ENCODE measurements at regions not wholly inside any gene's neighbourhood (a gene's known extent, or its start where the extent isn't known, plus 50 kb on each side); places are given as distances from the start of the nearest gene placed in this dataset.

DNA sequence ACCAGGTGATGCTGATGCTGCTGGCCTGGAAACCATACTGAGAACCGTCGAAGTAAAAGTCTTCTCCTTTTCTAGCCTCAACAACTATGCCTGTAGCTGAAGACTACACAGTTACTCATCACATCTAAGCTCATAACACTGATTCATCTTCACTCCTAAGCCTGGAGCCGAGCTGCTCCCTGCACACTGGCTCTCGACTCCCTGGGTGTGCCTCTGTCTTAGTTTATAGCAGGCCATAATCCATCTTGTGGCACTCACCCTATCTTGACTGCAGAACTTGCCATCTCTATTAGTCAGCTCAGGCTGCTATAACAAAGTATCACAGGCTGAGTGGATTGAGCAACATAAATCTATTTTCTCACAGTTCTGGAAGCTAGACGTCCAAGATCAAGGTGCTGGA is 191.0 kb downstream of the UNC5CL start (continued):
- TF ChIP-seq CHD2 (IDR thresholded peaks at IDR 0.05; ENCODE audit: low read length): no peak

DNA sequence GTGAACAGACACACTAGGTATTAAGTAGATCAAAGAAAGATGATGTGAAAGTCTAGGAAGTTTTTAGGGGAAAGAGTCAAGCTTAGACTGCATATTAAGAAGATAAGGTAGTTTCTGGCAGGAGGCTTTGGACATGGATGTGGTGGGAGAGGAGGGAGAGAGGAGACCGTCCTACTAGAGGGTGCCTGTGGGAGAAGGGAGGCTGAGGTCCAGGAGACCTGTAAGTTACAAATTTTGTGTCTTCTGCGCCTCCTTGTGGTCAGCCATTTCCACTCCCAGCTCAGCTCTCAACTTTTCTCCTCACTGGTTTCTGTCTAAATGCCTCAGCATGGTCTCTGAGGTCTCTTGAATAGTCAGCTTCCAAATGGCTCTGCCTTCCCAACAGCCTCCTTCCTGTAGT is 193.5 kb downstream of the UNC5CL start:
- FAIRE-seq: peak; percentile 66

More for the DNA sequence above, 193.5 kb downstream of the UNC5CL start:
- Histone ChIP-seq H4K20me1 (replicated peaks in 1 of 2; ENCODE audit: control insufficient read depth in 1 of 2, insufficient read depth in 2 of 2, low read length in 2 of 2) (no peaks in the 10 kb centered on the region), H4K5ac (ENCODE audit: insufficient read length, low read depth, low read length) (no peak overlapping the region), H3K79me2 (ENCODE audit: control insufficient read depth in 1 of 2, insufficient read depth in 2 of 2, low read length in 2 of 2) (no peaks in the 10 kb centered on the region), H2BK120ac (replicated peaks; ENCODE audit: low read depth, low read length) (no peak overlapping the region), H4K8ac (ENCODE audit: extremely low read depth, insufficient read depth, low read length) (no peak overlapping the region), H3K23ac (ENCODE audit: insufficient read length) (no peak overlapping the region), H3K79me1 (ENCODE audit: low read depth, low read length) (no peaks in the 10 kb centered on the region), H3K4me1 (replicated peaks in 1 of 4; ENCODE audit: control insufficient read depth in 3 of 4, insufficient read depth in 4 of 4, low read length in 3 of 4) (no peaks in the 10 kb centered on the region), H3K18ac (ENCODE audit: extremely low read depth, low read length) (no peak overlapping the region), H3K4ac (replicated peaks; ENCODE audit: insufficient read length, low read depth, low read length) (no peak overlapping the region), H3K9ac (replicated peaks in 1 of 4; ENCODE audit: extremely low read depth in 1 of 4, low read depth in 3 of 4, low read length in 3 of 4) (no peak overlapping the region), H2BK20ac (ENCODE audit: low read length) (no peak overlapping the region), H3K36me3 (ENCODE audit: control insufficient read depth in 2 of 4, insufficient read depth in 4 of 4, low read length in 3 of 4) (no peaks in the 10 kb centered on the region), H3K14ac (ENCODE audit: insufficient read length) (no peak overlapping the region), H3K56ac (replicated peaks; ENCODE audit: insufficient read length, low read depth, low read length) (no peak overlapping the region), H2AFZ (ENCODE audit: low read length) (peak overlapping the region; percentile 59; the same call in 1 of the 2 replicates), H2BK12ac (ENCODE audit: low read depth, low read length) (no peak overlapping the region), H2BK15ac (ENCODE audit: low read length) (no peak overlapping the region), H3K4me2 (ENCODE audit: insufficient read depth in 1 of 2, low read depth in 2 of 2, low read length in 2 of 2) (no peak overlapping the region), H3K9me3 (ENCODE audit: insufficient read depth in 2 of 2, low read depth in 1 of 2, low read length in 1 of 2) (no peaks in the 10 kb centered on the region), H4K91ac (replicated peaks; ENCODE audit: insufficient read length, low read length) (no peak overlapping the region), H3K27ac (ENCODE audit: low read depth, low read length) (no peak overlapping the region), H3K27me3 (replicated peaks in 1 of 4; ENCODE audit: control insufficient read depth in 3 of 4, extremely low read depth in 1 of 4, insufficient read depth in 3 of 4, low read length in 3 of 4) (no peaks in the 10 kb centered on the region), H3K23me2 (ENCODE audit: low read depth, low read length) (no peaks in the 10 kb centered on the region), H3K4me3 (ENCODE audit: extremely low read depth in 1 of 4, insufficient read depth in 2 of 4, low read depth in 3 of 4, low read length in 4 of 4) (no peak overlapping the region), H2BK5ac (ENCODE audit: low read depth, low read length) (no peak overlapping the region), H2AK5ac (ENCODE audit: low read depth, low read length) (no peak overlapping the region)
- TF ChIP-seq, protein P1, sequence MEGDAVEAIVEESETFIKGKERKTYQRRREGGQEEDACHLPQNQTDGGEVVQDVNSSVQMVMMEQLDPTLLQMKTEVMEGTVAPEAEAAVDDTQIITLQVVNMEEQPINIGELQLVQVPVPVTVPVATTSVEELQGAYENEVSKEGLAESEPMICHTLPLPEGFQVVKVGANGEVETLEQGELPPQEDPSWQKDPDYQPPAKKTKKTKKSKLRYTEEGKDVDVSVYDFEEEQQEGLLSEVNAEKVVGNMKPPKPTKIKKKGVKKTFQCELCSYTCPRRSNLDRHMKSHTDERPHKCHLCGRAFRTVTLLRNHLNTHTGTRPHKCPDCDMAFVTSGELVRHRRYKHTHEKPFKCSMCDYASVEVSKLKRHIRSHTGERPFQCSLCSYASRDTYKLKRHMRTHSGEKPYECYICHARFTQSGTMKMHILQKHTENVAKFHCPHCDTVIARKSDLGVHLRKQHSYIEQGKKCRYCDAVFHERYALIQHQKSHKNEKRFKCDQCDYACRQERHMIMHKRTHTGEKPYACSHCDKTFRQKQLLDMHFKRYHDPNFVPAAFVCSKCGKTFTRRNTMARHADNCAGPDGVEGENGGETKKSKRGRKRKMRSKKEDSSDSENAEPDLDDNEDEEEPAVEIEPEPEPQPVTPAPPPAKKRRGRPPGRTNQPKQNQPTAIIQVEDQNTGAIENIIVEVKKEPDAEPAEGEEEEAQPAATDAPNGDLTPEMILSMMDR (IDR thresholded peaks at IDR 0.05; ENCODE audit: control extremely low read depth in 1 of 3, insufficient read depth in 1 of 3, low read depth in 1 of 3, low read length in 3 of 3): peak; percentile 59 to 91 (median 79)
- peak; percentile 79 to 85 for TF ChIP-seq RAD21 (IDR thresholded peaks at IDR 0.05 in 1 of 2, conservative IDR thresholded peaks at IDR 0.05 in 1 of 2; ENCODE audit: low read depth in 2 of 2, low read length in 2 of 2)
- TF ChIP-seq EP300 (IDR thresholded peaks at IDR 0.05; ENCODE audit: borderline replicate concordance in 1 of 2, low read depth in 2 of 2, low read length in 2 of 2): no peak
- TF ChIP-seq SP2 (IDR thresholded peaks at IDR 0.05; ENCODE audit: low read length): no peak
- TF ChIP-seq SIN3A (conservative IDR thresholded peaks at IDR 0.05 in 1 of 2, IDR thresholded peaks at IDR 0.05 in 1 of 2; ENCODE audit: low read depth in 1 of 2, low read length in 2 of 2): no peak
- POLR2A ChIA-PET (ENCODE audit: partially characterized antibody): no interaction called here
- DNase-seq (ENCODE audit: low read depth in 1 of 2, low spot score in 2 of 2): peak; percentile 25 to 73
- WGBS, 2 experiments (ENCODE audit: extremely low coverage in 1 of 2, insufficient coverage in 1 of 2, insufficient read length in 1 of 2, insufficient replicate concordance in 2 of 2, low coverage in 1 of 2, low lambda C conversion rate in 2 of 2, missing lambda C conversion rate in 1 of 2): 31% methylated on average over 2 of the region's 2 CpGs; no CpG with 5 or more reads in 1 of the 2 experiments
- CTCF ChIA-PET (ENCODE audit: partially characterized antibody): interaction anchor here (0.8 to 2.9 kb wide), 32 partner anchors 9 to 865 kb away, joined by 3 to 22 read pairs (median 4); partner anchors contain the start of genes LRFN2 and UNC5CL
